ENCODE measurements at regions not wholly inside any gene's neighbourhood (a gene's known extent, or its start where the extent isn't known, plus 50 kb on each side); places are given as distances from the start of the nearest gene placed in this dataset.

- Histone ChIP-seq H3K79me2 (ENCODE audit: insufficient read depth, low read length) (no peaks in the 10 kb centered on the region), H3K9ac (ENCODE audit: low read length) (no peak overlapping the region), H3K36me3 (ENCODE audit: control insufficient read depth in 1 of 2, insufficient read depth in 2 of 2, low read length in 2 of 2) (no peaks in the 10 kb centered on the region), H3K27me3 (ENCODE audit: insufficient read depth, low read length) (no peaks in the 10 kb centered on the region), H4K20me1 (ENCODE audit: insufficient read depth) (no peaks in the 10 kb centered on the region), H3K4me2 (ENCODE audit: low read length) (no peak overlapping the region), H3K9me2 (ENCODE audit: insufficient read depth) (no peaks in the 10 kb centered on the region), H3K4me3 (replicated peaks in 1 of 2; ENCODE audit: low read depth in 1 of 2, low read length in 2 of 2) (no peak overlapping the region), H3K9me3 (ENCODE audit: control insufficient read depth in 1 of 2, insufficient read depth in 1 of 2, low read depth in 1 of 2, low read length in 2 of 2) (no peaks in the 10 kb centered on the region), H3K27ac (ENCODE audit: low read depth, low read length) (no peak overlapping the region), H3K4me1 (ENCODE audit: control insufficient read depth in 1 of 2, insufficient read depth in 2 of 2, low read length in 2 of 2) (no peaks in the 10 kb centered on the region), H2AFZ (ENCODE audit: low read depth, low read length, poor library complexity, severe bottlenecking) (no peak overlapping the region)
- ChIA-PET CTCF (no interaction called here), POLR2A (no interaction called here), RAD21 (ENCODE audit: low non-redundant PET in 1 of 2, low total read pairs in 2 of 2, uncharacterized antibody in 2 of 2, unreplicated experiment in 2 of 2) (no interaction called here)
- no peak for TF ChIP-seq EZH2phosphoT487 (IDR thresholded peaks at IDR 0.05; ENCODE audit: borderline replicate concordance)
- no peak for TF ChIP-seq POLR2AphosphoS5 (IDR thresholded peaks at IDR 0.05; ENCODE audit: low read depth, low read length)
- TF ChIP-seq, protein P1, sequence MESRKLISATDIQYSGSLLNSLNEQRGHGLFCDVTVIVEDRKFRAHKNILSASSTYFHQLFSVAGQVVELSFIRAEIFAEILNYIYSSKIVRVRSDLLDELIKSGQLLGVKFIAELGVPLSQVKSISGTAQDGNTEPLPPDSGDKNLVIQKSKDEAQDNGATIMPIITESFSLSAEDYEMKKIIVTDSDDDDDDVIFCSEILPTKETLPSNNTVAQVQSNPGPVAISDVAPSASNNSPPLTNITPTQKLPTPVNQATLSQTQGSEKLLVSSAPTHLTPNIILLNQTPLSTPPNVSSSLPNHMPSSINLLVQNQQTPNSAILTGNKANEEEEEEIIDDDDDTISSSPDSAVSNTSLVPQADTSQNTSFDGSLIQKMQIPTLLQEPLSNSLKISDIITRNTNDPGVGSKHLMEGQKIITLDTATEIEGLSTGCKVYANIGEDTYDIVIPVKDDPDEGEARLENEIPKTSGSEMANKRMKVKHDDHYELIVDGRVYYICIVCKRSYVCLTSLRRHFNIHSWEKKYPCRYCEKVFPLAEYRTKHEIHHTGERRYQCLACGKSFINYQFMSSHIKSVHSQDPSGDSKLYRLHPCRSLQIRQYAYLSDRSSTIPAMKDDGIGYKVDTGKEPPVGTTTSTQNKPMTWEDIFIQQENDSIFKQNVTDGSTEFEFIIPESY (IDR thresholded peaks at IDR 0.05; ENCODE audit: extremely low read depth, insufficient replicate concordance, low read length) = no peak
- no peak for TF ChIP-seq ZNF274 (IDR thresholded peaks at IDR 0.05; ENCODE audit: low read depth, low read length)
- TF ChIP-seq EZH2 (IDR thresholded peaks at IDR 0.05) = no peak
- no peak for TF ChIP-seq YY1 (IDR thresholded peaks at IDR 0.05; ENCODE audit: extremely low read depth, insufficient replicate concordance, low read depth, low read length)
- no peak for TF ChIP-seq CEBPB (IDR thresholded peaks at IDR 0.05; ENCODE audit: low read depth)
- no peak for TF ChIP-seq POLR2A (IDR thresholded peaks at IDR 0.05; ENCODE audit: borderline replicate concordance, extremely low read depth, insufficient read depth, insufficient read length)
- TF ChIP-seq TCF7L2 (IDR thresholded peaks at IDR 0.05; ENCODE audit: borderline replicate concordance, extremely low read depth, insufficient read depth, insufficient read length) = no peak
- TF ChIP-seq SP1 (IDR thresholded peaks at IDR 0.05; ENCODE audit: low read depth) = no peak
- TF ChIP-seq ELF1 (IDR thresholded peaks at IDR 0.05; ENCODE audit: borderline replicate concordance, low read depth) = no peak
- TF ChIP-seq, protein P2, sequence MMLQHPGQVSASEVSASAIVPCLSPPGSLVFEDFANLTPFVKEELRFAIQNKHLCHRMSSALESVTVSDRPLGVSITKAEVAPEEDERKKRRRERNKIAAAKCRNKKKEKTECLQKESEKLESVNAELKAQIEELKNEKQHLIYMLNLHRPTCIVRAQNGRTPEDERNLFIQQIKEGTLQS (IDR thresholded peaks at IDR 0.05) = no peak
- TF ChIP-seq JUND (IDR thresholded peaks at IDR 0.05) = no peak
- no peak for TF ChIP-seq RAD21 (IDR thresholded peaks at IDR 0.05; ENCODE audit: low read depth)
- BruUV-seq (replicated peaks) = no TSS peak
- intact Hi-C loops (cut with micrococcal nuclease) = no loop called here
- ATAC-seq = no peak
- DNase-seq (ENCODE audit: low read depth, low spot score) = no peak
These were observed 378.7 kb downstream of the CTTN start for GRCh38 chr11:70776914-70777532.
